ENCODE measurements at regions not wholly inside any gene's neighbourhood (a gene's known extent, or its start where the extent isn't known, plus 50 kb on each side); places are given as distances from the start of the nearest gene placed in this dataset.

DNA sequence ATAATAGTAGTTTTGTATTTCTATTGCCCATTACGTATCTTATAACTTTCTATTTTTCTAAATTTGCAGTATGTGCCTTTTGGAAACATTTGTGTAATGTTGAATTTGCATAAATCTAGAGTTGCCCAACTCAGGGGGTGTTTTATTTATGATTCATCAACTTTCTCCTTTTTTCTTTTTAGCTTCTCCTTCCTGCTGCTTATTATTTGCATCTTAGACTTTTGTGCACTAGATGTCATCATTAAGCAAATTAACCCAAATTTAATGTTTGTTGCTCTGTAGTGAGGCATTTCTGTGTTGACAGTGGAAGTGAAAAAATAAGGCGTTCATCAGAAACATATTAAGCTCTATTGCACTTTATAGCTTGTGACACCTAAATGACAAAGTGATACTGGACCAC, 56.2 kb upstream of the ZBED5 start:
- TF ChIP-seq, protein P1, sequence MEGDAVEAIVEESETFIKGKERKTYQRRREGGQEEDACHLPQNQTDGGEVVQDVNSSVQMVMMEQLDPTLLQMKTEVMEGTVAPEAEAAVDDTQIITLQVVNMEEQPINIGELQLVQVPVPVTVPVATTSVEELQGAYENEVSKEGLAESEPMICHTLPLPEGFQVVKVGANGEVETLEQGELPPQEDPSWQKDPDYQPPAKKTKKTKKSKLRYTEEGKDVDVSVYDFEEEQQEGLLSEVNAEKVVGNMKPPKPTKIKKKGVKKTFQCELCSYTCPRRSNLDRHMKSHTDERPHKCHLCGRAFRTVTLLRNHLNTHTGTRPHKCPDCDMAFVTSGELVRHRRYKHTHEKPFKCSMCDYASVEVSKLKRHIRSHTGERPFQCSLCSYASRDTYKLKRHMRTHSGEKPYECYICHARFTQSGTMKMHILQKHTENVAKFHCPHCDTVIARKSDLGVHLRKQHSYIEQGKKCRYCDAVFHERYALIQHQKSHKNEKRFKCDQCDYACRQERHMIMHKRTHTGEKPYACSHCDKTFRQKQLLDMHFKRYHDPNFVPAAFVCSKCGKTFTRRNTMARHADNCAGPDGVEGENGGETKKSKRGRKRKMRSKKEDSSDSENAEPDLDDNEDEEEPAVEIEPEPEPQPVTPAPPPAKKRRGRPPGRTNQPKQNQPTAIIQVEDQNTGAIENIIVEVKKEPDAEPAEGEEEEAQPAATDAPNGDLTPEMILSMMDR (IDR thresholded peaks at IDR 0.05), result no peak
- TF ChIP-seq EZH2 (IDR thresholded peaks at IDR 0.05) (no peak), EZH2phosphoT487 (IDR thresholded peaks at IDR 0.05) (no peak)
